Fibroblast of mammary gland (primary cell): ENCODE measurements at regions not wholly inside any gene's neighbourhood (a gene's known extent, or its start where the extent isn't known, plus 50 kb on each side); places are given as distances from the start of the nearest gene placed in this dataset.

ENCODE experiments used
- DNase-seq: peaks from one replicate; pipeline ENCODE4 v3.0.0-alpha.2; 2010; ENCODE audit warnings: low read depth
- H3K4me3 ChIP-seq: 2 replicates; pipeline ENCODE4 v1.5.1; 2011; ENCODE audit warnings: low read depth, mild to moderate bottlenecking, low read length, moderate library complexity; ENCODE audit not compliant: control insufficient read depth
- TF ChIP-seq, protein P1 (sequence below): conservative IDR thresholded peaks from 2 replicates; pipeline ENCODE4 v1.5.1; 2011; ENCODE audit warnings: low read depth, low read length, inconsistent platforms; ENCODE audit not compliant: control insufficient read depth, insufficient read depth

- DNase-seq, result no peak
- TF ChIP-seq, protein P1, sequence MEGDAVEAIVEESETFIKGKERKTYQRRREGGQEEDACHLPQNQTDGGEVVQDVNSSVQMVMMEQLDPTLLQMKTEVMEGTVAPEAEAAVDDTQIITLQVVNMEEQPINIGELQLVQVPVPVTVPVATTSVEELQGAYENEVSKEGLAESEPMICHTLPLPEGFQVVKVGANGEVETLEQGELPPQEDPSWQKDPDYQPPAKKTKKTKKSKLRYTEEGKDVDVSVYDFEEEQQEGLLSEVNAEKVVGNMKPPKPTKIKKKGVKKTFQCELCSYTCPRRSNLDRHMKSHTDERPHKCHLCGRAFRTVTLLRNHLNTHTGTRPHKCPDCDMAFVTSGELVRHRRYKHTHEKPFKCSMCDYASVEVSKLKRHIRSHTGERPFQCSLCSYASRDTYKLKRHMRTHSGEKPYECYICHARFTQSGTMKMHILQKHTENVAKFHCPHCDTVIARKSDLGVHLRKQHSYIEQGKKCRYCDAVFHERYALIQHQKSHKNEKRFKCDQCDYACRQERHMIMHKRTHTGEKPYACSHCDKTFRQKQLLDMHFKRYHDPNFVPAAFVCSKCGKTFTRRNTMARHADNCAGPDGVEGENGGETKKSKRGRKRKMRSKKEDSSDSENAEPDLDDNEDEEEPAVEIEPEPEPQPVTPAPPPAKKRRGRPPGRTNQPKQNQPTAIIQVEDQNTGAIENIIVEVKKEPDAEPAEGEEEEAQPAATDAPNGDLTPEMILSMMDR, result no peak
Observed at GRCh38 chr10:118508863-118509262, 86.6 kb downstream of the PRLHR start.

DNA sequence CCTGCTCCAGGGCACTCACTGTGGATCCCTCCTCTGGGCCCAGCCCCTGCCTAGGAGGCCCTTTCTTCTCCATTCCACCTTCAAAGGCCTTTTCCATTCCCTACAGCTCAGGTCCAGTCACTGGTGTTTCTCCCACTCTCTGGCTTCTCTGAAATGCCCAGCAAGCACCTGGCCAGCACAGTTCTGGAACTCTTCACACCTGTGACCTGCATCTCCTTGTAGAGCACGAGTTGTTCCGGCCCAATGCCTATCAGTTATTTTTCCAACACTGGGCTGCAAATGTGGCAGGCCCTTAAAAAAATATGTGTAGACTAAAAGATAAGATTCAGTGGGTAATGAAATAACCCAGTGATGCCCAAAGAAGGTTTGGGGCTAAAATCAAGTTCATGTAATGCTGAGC, 87.1 kb downstream of the PRLHR start:
- TF ChIP-seq, protein P1, result no peak
- DNase-seq, result no peak
- H3K4me3 ChIP-seq, result no peak overlapping the region

More at GRCh38 chr10:118508863-118509262, 86.6 kb downstream of the PRLHR start:
- no peak overlapping the region for H3K4me3 ChIP-seq

DNA sequence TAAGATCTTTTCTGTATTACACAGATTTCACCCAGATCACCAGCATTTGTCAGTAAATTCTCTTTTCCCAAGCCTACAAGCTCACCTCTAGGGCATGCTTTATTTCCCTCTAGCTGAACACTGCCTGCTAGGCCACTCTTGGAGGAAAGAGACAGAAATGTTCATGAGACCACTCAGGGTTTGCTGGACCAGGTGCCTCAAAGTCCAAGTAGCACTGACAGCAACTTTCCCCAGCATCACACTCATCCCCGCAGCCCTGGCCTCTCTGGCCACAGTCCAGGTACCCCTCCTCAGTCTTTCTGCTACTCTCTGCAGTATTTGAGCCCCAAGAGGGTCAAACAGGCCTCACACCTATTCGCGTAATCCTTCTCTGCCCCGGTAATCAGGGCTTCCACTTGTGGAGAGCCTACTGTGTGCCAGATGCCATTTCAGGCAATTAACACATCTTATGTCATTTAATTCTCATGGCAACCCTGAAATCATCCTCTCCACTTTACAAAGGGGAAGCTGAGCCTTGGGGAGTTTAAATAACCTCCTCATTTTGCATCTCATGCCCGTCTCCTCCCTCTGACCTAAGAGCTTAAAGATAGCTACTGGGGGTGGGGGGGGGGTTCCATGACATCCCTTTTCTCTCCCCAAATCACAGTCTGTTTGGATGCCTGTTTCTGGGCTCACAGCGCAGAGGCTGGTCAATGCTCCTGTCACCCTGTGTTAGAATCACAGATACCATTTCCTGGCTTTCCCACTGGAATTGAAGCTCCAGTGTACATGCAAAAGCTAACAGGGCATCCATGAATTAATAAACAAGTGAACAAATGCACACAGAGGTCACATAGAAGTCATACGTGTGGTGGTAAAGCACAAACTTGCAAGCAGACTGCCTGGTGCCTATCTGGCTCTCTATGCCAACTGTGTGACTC, 88.5 kb downstream of the PRLHR start:
- TF ChIP-seq, protein P1, result no peak
- H3K4me3 ChIP-seq, result no peak overlapping the region
- DNase-seq, result no peak

DNA sequence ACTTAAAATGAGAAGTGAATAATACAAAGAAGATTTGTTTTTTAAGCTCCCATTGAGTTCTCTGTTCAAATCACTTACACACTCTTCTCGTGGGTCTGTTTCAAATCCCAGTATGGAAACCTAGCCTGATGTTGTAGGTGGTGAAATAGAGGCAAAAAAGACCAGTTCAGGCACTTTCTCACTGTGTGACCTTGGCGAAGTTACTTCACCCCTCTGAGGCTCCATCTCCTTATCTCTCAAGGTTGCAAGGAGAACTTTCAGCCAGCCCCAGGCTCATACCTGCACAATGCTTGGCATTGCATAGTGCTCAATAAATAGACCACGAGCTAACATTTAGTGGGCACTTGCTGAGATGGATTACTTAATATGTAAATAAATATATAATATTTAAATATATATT, 90.1 kb downstream of the PRLHR start:
- H3K4me3 ChIP-seq, result no peak overlapping the region
- TF ChIP-seq, protein P1, result no peak
- no peak for DNase-seq

GRCh38 chr10:118504467-118505205, 90.8 kb downstream of the PRLHR start:
- no peak overlapping the region for H3K4me3 ChIP-seq
- DNase-seq, result peak; percentile 88
- TF ChIP-seq, protein P1, result no peak

- DNase-seq, result no peak
- no peak overlapping the region for H3K4me3 ChIP-seq
- TF ChIP-seq, protein P1, result no peak
Observed at GRCh38 chr10:118504044-118504443, 91.4 kb downstream of the PRLHR start.
